ENCODE measurements at regions not wholly inside any gene's neighbourhood (a gene's known extent, or its start where the extent isn't known, plus 50 kb on each side); places are given as distances from the start of the nearest gene placed in this dataset.

DNA sequence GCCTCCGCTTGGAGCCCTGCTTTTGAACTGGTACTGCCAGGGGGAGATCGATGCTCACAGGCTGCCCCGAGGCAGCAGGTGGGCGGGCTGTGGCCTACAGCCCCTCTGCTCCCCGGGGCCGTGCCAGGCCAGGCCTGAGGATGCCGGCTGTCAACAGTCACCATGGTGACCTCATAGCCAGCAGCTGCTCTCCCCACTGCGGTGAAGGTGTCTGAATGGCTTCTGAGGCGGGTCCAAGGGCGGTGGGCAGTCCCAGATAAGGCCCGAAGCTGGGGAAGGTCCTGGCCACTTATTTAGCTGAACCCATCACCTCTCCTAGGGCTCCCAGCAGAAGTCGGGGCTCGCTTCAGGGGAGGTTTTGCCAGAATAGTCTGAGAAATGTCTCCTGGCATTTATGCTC, 179.3 kb downstream of the ARHGAP12 start:
- H3K36me3 Mint-ChIP-seq: no peaks in the 10 kb centered on the region
- Histone ChIP-seq H3K27me3 (replicated peaks in 1 of 2; ENCODE audit: control insufficient read depth in 2 of 2, extremely low read depth in 1 of 2, insufficient read depth in 2 of 2, low read length in 1 of 2) (no peaks in the 10 kb centered on the region), H3K9me3 (no peaks in the 10 kb centered on the region), H3K4me1 (ENCODE audit: control insufficient read depth in 1 of 2, extremely low read depth in 1 of 2, insufficient read depth in 2 of 2, low read length in 2 of 2) (peaks cover 0 to 8% of the 10 kb centered on the region in 2 experiments), H3K4me3 (ENCODE audit: control insufficient read depth in 1 of 2, extremely low read depth in 1 of 2, low read length in 1 of 2) (no peak overlapping the region), H3K36me3 (ENCODE audit: control insufficient read depth in 2 of 2, extremely low read depth in 1 of 2, insufficient read depth in 1 of 2, low read length in 1 of 2) (no peaks in the 10 kb centered on the region), H3K27ac (ENCODE audit: low read length) (no peak overlapping the region)
- WGBS (ENCODE audit: insufficient coverage): 84% methylated on average over 9 of the region's 13 CpGs
- H3K4me1 Mint-ChIP-seq: peaks cover 0 to 12% (median 12%) of the 10 kb centered on the region in 3 donors
- H3K4me3 Mint-ChIP-seq: no peak overlapping the region
- ATAC-seq (replicated peaks in 1 of 4) (no peak), DNase-seq (no peak)
- CTCF ChIA-PET: interaction anchor here in 1 of 2 donors (0.6 kb wide), 2 partner anchors 33 to 965 kb away, joined by 3 to 4 read pairs; no protein-coding TSS in a partner anchor
- no peak overlapping the region for H3K27ac Mint-ChIP-seq
- POLR2A ChIA-PET: no interaction called here
- no peaks in the 10 kb centered on the region for H3K9me3 Mint-ChIP-seq
- H3K27me3 Mint-ChIP-seq: no peaks in the 10 kb centered on the region

DNA sequence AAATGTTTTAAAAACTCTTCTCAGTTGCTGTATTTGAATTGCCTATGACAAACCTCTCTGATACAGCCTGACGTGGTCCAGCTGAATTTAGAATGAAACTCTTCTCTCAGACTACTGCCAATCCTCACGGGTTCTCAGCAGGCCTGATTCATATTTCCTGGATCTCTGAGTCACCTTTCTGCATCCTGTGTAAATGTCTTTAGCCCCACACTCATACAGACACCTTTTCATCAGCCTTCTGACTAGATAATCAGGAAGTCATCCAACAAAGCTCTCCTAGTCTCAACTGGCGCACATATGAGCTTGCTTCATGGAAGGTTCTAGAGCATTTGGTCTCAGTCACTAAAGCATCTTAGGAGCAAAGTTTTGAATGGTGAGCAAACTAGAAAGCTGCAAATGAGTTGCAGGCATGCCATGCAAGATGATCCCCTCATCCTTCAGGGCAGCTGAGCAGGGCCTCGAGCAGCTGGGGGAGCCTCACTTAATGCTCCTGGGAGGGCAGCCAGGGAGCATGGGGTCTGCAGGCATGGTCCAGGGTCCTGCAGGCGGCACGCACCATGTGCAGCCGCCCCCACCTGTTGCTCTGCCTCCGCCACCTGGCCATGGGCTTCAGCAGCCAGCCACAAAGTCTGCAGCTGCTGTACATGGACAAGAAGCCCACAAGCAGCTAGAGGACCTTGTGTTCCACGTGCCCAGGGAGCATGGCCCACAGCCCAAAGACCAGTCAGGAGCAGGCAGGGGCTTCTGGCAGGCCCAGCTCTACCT, 182.8 kb downstream of the ARHGAP12 start:
- Histone ChIP-seq H3K4me1 (ENCODE audit: control insufficient read depth in 1 of 2, extremely low read depth in 1 of 2, insufficient read depth in 2 of 2, low read length in 2 of 2) (peaks cover 0 to 8% of the 10 kb centered on the region in 2 experiments), H3K9me3 (no peaks in the 10 kb centered on the region), H3K27ac (ENCODE audit: low read length) (peak overlapping the region; percentile 24), H3K36me3 (ENCODE audit: control insufficient read depth in 2 of 2, extremely low read depth in 1 of 2, insufficient read depth in 1 of 2, low read length in 1 of 2) (no peaks in the 10 kb centered on the region), H3K27me3 (replicated peaks in 1 of 2; ENCODE audit: control insufficient read depth in 2 of 2, extremely low read depth in 1 of 2, insufficient read depth in 2 of 2, low read length in 1 of 2) (no peaks in the 10 kb centered on the region), H3K4me3 (ENCODE audit: control insufficient read depth in 1 of 2, extremely low read depth in 1 of 2, low read length in 1 of 2) (no peak overlapping the region)
- peaks cover 0 to 12% (median 12%) of the 10 kb centered on the region in 3 donors for H3K4me1 Mint-ChIP-seq
- peak in 2 of 35 experiments; percentile 21 to 23 for DNase-seq
- no peaks in the 10 kb centered on the region for H3K9me3 Mint-ChIP-seq
- no peaks in the 10 kb centered on the region for H3K27me3 Mint-ChIP-seq
- POLR2A ChIA-PET: no interaction called here
- CTCF ChIA-PET: interaction anchor here in 1 of 2 donors (0.6 kb wide), 1 partner anchor 41 kb away, joined by 4 read pairs; no protein-coding TSS in a partner anchor
- H3K36me3 Mint-ChIP-seq: no peaks in the 10 kb centered on the region
- no peak overlapping the region for H3K4me3 Mint-ChIP-seq
- peak; percentile 60 to 98 (median 94) for ATAC-seq (replicated peaks in 1 of 4)
- peak overlapping the region; percentile 45 to 91 for H3K27ac Mint-ChIP-seq
- WGBS (ENCODE audit: insufficient coverage): 70% methylated on average over 7 of the region's 9 CpGs

DNA sequence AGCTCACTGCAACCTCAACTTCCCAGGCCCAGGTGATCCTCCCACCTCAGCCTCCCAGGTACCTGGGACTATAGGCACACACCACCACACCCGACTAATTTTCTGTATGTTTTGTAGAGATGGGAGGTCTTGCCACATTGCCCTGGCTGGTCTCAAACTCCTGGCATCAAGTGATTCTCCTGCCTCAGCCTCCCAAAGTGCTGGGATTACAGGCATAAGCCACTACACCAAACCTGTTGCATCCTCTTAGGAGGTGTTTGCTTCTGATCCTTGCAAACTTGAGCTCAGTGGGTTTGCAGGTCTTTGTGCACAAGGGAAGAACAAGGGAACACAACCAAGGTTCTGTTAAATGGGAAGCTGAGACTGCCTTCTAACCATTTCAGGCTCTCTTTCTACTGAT, 184.6 kb downstream of the ARHGAP12 start:
- ChIA-PET CTCF (no interaction called here), POLR2A (no interaction called here)
- no peaks in the 10 kb centered on the region for H3K36me3 ChIP-seq (ENCODE audit: control insufficient read depth in 2 of 2, extremely low read depth in 1 of 2, insufficient read depth in 1 of 2, low read length in 1 of 2)
- H3K9me3 ChIP-seq: no peaks in the 10 kb centered on the region
- WGBS (ENCODE audit: insufficient coverage): no CpG with 5 or more reads among the region's 1 CpG
- Mint-ChIP-seq H3K27ac (no peak overlapping the region), H3K9me3 (no peaks in the 10 kb centered on the region), H3K4me1 (peaks cover 0 to 12% (median 12%) of the 10 kb centered on the region in 3 donors), H3K27me3 (no peaks in the 10 kb centered on the region), H3K36me3 (no peaks in the 10 kb centered on the region), H3K4me3 (no peak overlapping the region)
- DNase-seq (no peak), ATAC-seq (replicated peaks in 1 of 4) (no peak)
- peaks cover 0 to 8% of the 10 kb centered on the region in 2 experiments for H3K4me1 ChIP-seq (ENCODE audit: control insufficient read depth in 1 of 2, extremely low read depth in 1 of 2, insufficient read depth in 2 of 2, low read length in 2 of 2)
- no peak overlapping the region for H3K27ac ChIP-seq (ENCODE audit: low read length)
- no peaks in the 10 kb centered on the region for H3K27me3 ChIP-seq (replicated peaks in 1 of 2; ENCODE audit: control insufficient read depth in 2 of 2, extremely low read depth in 1 of 2, insufficient read depth in 2 of 2, low read length in 1 of 2)
- no peak overlapping the region for H3K4me3 ChIP-seq (ENCODE audit: control insufficient read depth in 1 of 2, extremely low read depth in 1 of 2, low read length in 1 of 2)

DNA sequence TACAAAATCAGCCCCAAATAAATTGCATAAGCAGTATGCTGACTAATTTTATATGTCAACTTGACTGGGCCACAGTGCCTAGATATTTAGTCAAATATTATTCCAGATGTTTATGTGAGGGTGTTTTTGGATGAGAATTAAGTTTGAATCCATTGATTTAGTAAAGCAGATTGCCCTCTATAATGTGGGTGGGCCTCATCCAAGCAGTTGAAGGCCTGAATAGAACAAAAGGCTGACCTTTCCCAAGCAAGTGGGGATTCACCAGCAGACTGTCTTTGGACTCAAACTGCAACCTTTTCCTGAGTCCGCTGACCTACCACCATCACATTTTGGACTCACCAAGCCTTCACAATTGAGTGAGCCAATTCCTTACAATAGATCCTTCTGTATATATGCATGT, 186.4 kb downstream of the ARHGAP12 start:
- no peaks in the 10 kb centered on the region for H3K27me3 ChIP-seq (replicated peaks in 1 of 2; ENCODE audit: control insufficient read depth in 2 of 2, extremely low read depth in 1 of 2, insufficient read depth in 2 of 2, low read length in 1 of 2)
- DNase-seq: no peak
- no peak for ATAC-seq (replicated peaks in 1 of 4)
- no peaks in the 10 kb centered on the region for H3K27me3 Mint-ChIP-seq
- H3K27ac ChIP-seq (ENCODE audit: low read length): no peak overlapping the region
- no peak overlapping the region for H3K27ac Mint-ChIP-seq
- H3K36me3 ChIP-seq (ENCODE audit: control insufficient read depth in 2 of 2, extremely low read depth in 1 of 2, insufficient read depth in 1 of 2, low read length in 1 of 2): no peaks in the 10 kb centered on the region
- H3K4me3 ChIP-seq (ENCODE audit: control insufficient read depth in 1 of 2, extremely low read depth in 1 of 2, low read length in 1 of 2): no peak overlapping the region
- H3K9me3 ChIP-seq: no peaks in the 10 kb centered on the region
- no peaks in the 10 kb centered on the region for H3K9me3 Mint-ChIP-seq
- CTCF ChIA-PET: interaction anchor here in 1 of 2 donors (0.6 kb wide), 1 partner anchor 1394 kb away, joined by 3 read pairs; no protein-coding TSS in a partner anchor
- H3K4me1 ChIP-seq (ENCODE audit: control insufficient read depth in 1 of 2, extremely low read depth in 1 of 2, insufficient read depth in 2 of 2, low read length in 2 of 2): peaks cover 0 to 8% of the 10 kb centered on the region in 2 experiments
- WGBS (ENCODE audit: insufficient coverage): 100% methylated on average over 1 of the region's 1 CpG
- H3K36me3 Mint-ChIP-seq: no peaks in the 10 kb centered on the region
- H3K4me3 Mint-ChIP-seq: no peak overlapping the region
- H3K4me1 Mint-ChIP-seq: peaks cover 0 to 12% (median 12%) of the 10 kb centered on the region in 3 donors
- POLR2A ChIA-PET: interaction anchor here in 1 of 2 donors (0.6 kb wide), 1 partner anchor 578 kb away, joined by 3 read pairs; no protein-coding TSS in a partner anchor

DNA sequence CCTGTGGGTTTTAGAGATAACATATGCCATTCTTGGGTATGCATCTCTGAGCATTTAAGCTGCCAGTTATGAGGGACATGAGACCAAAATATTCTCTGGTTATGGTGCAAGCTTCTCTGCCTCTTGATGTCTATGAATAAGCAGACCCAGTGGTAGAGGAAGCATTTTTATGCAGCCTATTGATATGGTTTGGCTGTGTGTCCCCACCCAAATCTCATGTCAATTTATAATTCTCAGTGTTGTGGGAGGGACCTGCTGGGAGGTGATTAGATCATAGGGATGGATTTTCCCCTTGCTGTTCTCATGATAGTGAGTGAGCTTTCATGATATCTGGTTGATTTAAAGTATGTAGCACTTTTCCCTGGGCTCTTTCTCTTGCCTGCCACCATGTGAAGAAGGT, 187.2 kb downstream of the ARHGAP12 start:
- H3K27me3 Mint-ChIP-seq: no peaks in the 10 kb centered on the region
- Histone ChIP-seq H3K27me3 (replicated peaks in 1 of 2; ENCODE audit: control insufficient read depth in 2 of 2, extremely low read depth in 1 of 2, insufficient read depth in 2 of 2, low read length in 1 of 2) (no peaks in the 10 kb centered on the region), H3K4me3 (ENCODE audit: control insufficient read depth in 1 of 2, extremely low read depth in 1 of 2, low read length in 1 of 2) (no peak overlapping the region), H3K27ac (ENCODE audit: low read length) (no peak overlapping the region), H3K36me3 (ENCODE audit: control insufficient read depth in 2 of 2, extremely low read depth in 1 of 2, insufficient read depth in 1 of 2, low read length in 1 of 2) (no peaks in the 10 kb centered on the region), H3K9me3 (no peaks in the 10 kb centered on the region), H3K4me1 (ENCODE audit: control insufficient read depth in 1 of 2, extremely low read depth in 1 of 2, insufficient read depth in 2 of 2, low read length in 2 of 2) (peaks cover 0 to 8% of the 10 kb centered on the region in 2 experiments)
- H3K4me3 Mint-ChIP-seq: no peak overlapping the region
- ATAC-seq (replicated peaks in 1 of 4) (no peak), DNase-seq (no peak)
- ChIA-PET CTCF (interaction anchor here in 1 of 2 donors (0.6 kb wide), 1 partner anchor 1394 kb away, joined by 3 read pairs; no protein-coding TSS in a partner anchor), POLR2A (no interaction called here)
- H3K9me3 Mint-ChIP-seq: peaks cover 4 to 5% (median 4%) of the 10 kb centered on the region in 3 donors
- H3K27ac Mint-ChIP-seq: no peak overlapping the region
- H3K4me1 Mint-ChIP-seq: peaks cover 0 to 12% (median 12%) of the 10 kb centered on the region in 3 donors
- H3K36me3 Mint-ChIP-seq: peaks cover 3% of the 10 kb centered on the region

DNA sequence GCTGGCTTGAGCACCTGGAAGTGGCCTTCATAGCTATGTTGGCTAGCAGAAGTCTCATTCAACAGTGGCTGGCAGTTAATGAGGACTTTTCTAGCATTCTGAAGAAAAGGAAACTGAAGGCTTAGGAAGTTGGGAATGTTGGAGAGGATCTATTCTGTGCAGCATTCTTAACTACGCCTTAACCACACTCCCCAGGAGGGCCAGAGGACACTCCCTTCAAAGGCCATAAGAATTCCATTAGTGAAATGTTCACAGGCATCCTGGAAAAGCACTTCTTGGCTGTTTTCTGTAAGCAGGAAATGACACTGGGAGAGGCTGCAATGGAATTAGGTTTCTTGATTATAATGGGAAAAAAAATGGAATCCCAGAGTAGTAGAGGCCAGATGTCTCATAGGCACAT, 188.9 kb downstream of the ARHGAP12 start:
- ChIA-PET CTCF (no interaction called here), POLR2A (no interaction called here)
- H3K27ac Mint-ChIP-seq: no peak overlapping the region
- ATAC-seq (replicated peaks in 1 of 4): no peak
- Histone ChIP-seq H3K27ac (ENCODE audit: low read length) (no peak overlapping the region), H3K27me3 (replicated peaks in 1 of 2; ENCODE audit: control insufficient read depth in 2 of 2, extremely low read depth in 1 of 2, insufficient read depth in 2 of 2, low read length in 1 of 2) (no peaks in the 10 kb centered on the region), H3K9me3 (no peaks in the 10 kb centered on the region), H3K4me3 (ENCODE audit: control insufficient read depth in 1 of 2, extremely low read depth in 1 of 2, low read length in 1 of 2) (no peak overlapping the region), H3K36me3 (ENCODE audit: control insufficient read depth in 2 of 2, extremely low read depth in 1 of 2, insufficient read depth in 1 of 2, low read length in 1 of 2) (no peaks in the 10 kb centered on the region), H3K4me1 (ENCODE audit: control insufficient read depth in 1 of 2, extremely low read depth in 1 of 2, insufficient read depth in 2 of 2, low read length in 2 of 2) (no peaks in the 10 kb centered on the region)
- WGBS (ENCODE audit: insufficient coverage): no CpG with 5 or more reads among the region's 1 CpG
- H3K9me3 Mint-ChIP-seq: peaks cover 4 to 5% (median 4%) of the 10 kb centered on the region in 3 donors
- no peak overlapping the region for H3K4me3 Mint-ChIP-seq
- H3K4me1 Mint-ChIP-seq: peaks cover 0 to 1% (median 0%) of the 10 kb centered on the region in 3 donors
- DNase-seq: no peak
- peaks cover 3% of the 10 kb centered on the region for H3K36me3 Mint-ChIP-seq
- no peaks in the 10 kb centered on the region for H3K27me3 Mint-ChIP-seq
